ENCODE measurements at regions not wholly inside any gene's neighbourhood (a gene's known extent, or its start where the extent isn't known, plus 50 kb on each side); places are given as distances from the start of the nearest gene placed in this dataset.
"Not testable (repeated sequence)": the region's sequence is repeated elsewhere in the genome, so short reads cannot be mapped to it uniquely, and the experiment has no call there.

DNA sequence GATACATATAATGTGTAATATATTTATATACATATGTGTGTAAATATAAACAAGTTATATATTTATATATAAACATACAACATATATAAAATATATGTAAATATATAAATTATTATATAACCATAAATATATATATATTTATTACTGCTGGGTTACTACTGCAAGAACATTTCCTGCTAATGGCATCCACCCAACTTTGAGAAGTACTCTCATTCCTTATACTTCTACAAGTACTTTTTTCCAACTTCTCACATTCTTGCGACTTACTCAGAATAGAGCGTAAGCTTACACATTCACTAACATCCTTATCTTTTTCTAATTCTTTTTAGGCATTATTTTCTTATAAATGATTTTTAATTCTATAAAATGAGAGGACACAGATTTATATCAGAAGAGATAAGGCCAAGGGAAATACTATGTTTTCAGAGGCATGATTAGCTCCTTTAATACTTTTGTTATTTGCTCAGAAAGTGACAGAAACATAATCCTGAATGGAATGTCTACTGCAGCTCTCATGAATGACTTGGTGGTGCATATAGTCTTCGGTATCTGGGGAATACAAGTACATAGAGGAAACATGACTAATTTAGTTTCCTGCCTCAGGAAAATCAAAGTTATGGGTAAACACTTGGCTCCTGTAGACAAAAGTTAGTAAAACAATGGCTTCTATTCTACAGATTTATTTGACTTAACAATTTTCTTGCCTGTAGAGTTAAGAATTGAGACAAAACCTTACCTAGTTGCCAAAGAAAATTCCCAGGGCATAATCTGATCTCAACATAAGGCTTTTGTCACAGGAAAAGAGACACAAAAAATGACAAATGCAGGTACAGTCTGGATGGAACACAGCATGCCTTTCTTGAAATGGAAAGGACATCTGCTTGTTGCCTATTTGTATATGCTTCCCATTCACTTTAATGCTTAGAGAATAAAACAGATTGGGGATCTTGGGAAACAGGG is 453.9 kb downstream of the SQOR start:
- H3K9me3 ChIP-seq (replicated peaks in 1 of 3): no peaks in the 10 kb centered on the region
- intact Hi-C loops (cut with DNase I): no loop called here
- no peaks in the 10 kb centered on the region for H3K27me3 ChIP-seq
- no peaks in the 10 kb centered on the region for H3K4me1 ChIP-seq (replicated peaks in 1 of 2)
- no peak overlapping the region for H3K27ac ChIP-seq
- TF ChIP-seq, protein P1, sequence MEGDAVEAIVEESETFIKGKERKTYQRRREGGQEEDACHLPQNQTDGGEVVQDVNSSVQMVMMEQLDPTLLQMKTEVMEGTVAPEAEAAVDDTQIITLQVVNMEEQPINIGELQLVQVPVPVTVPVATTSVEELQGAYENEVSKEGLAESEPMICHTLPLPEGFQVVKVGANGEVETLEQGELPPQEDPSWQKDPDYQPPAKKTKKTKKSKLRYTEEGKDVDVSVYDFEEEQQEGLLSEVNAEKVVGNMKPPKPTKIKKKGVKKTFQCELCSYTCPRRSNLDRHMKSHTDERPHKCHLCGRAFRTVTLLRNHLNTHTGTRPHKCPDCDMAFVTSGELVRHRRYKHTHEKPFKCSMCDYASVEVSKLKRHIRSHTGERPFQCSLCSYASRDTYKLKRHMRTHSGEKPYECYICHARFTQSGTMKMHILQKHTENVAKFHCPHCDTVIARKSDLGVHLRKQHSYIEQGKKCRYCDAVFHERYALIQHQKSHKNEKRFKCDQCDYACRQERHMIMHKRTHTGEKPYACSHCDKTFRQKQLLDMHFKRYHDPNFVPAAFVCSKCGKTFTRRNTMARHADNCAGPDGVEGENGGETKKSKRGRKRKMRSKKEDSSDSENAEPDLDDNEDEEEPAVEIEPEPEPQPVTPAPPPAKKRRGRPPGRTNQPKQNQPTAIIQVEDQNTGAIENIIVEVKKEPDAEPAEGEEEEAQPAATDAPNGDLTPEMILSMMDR (IDR thresholded peaks at IDR 0.05): no peak
- no peak for TF ChIP-seq POLR2A (IDR thresholded peaks at IDR 0.05)
- no peaks in the 10 kb centered on the region for H3K36me3 ChIP-seq (replicated peaks in 1 of 2)
- DNase-seq: no peak
- 79 to 84% (median 83%) methylated on average over 3 of the region's 3 CpGs for WGBS, 4 donors
- H3K4me3 ChIP-seq: no peak overlapping the region

DNA sequence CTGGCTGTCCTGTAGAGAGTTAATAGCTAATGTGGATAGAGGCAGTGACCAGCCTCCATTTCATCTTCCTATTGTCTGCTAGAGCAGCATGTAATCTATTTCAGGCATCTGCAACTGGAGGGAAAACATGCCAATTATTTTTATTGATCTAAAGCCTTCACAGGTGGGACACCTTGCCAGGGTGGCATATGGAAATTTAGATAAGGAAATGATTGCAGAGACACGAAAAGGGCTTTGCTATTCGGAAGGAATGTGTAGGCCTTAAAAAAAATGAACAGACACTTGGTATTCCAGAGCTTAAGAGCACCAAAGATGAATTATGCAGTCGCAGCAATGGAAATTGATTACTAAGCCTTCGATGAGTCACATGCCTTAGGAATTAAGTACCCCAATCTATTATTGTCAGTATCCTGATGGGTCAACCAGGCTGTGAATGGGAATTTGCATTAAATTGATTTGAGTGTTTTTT is 454.7 kb downstream of the SQOR start:
- DNase-seq: no peak
- Histone ChIP-seq H3K36me3 (replicated peaks in 1 of 2) (no peaks in the 10 kb centered on the region), H3K27me3 (no peaks in the 10 kb centered on the region), H3K27ac (no peak overlapping the region), H3K9me3 (replicated peaks in 1 of 3) (no peaks in the 10 kb centered on the region), H3K4me1 (replicated peaks in 1 of 2) (no peaks in the 10 kb centered on the region), H3K4me3 (no peak overlapping the region)
- 62 to 70% (median 67%) methylated on average over 4 of the region's 4 CpGs for WGBS, 4 donors
- intact Hi-C loops (cut with DNase I): no loop called here
- TF ChIP-seq, protein P1 (IDR thresholded peaks at IDR 0.05): no peak
- TF ChIP-seq POLR2A (IDR thresholded peaks at IDR 0.05): no peak

DNA sequence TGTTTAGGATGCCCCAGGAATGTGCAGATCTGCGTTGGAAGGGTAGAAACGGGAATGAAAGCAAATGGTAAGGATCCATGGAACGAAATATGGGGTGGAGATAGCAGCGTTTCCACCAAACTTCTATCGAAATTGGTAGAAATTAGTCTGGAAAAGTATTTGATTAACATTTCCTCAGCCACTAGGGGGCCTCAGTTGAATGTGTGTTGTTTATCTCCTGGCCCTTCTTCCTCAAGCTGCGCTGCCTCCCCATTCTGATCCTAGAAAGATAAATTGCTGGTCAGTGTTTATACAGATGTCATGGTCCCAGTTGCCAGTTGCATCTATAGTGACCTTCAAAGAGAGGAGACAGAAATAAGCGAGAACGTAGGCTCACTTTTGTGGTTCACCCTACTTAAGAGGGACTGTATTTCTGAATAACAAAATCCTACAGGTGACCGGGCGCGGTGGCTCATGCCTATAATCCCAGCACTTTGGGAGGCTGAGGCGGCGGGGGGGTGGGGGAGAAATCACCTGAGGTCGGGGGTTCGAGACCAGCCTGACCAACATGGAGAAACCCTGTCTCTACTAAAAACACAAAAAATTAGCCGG is 457.1 kb downstream of the SQOR start:
- H3K36me3 ChIP-seq (replicated peaks in 1 of 2): no peaks in the 10 kb centered on the region
- 56 to 63% (median 60%) methylated on average over 16 of the region's 16 CpGs for WGBS, 4 donors
- no peak overlapping the region for H3K27ac ChIP-seq
- intact Hi-C loops (cut with DNase I): no loop called here
- DNase-seq: peak in 6 of 7 donors; percentile 21 to 64 (median 40)
- no peaks in the 10 kb centered on the region for H3K9me3 ChIP-seq (replicated peaks in 1 of 3)
- no peaks in the 10 kb centered on the region for H3K27me3 ChIP-seq
- TF ChIP-seq, protein P1 (IDR thresholded peaks at IDR 0.05): peak; percentile 38 to 70 (median 56)
- no peak for TF ChIP-seq POLR2A (IDR thresholded peaks at IDR 0.05)
- no peak overlapping the region for H3K4me3 ChIP-seq
- no peaks in the 10 kb centered on the region for H3K4me1 ChIP-seq (replicated peaks in 1 of 2)

DNA sequence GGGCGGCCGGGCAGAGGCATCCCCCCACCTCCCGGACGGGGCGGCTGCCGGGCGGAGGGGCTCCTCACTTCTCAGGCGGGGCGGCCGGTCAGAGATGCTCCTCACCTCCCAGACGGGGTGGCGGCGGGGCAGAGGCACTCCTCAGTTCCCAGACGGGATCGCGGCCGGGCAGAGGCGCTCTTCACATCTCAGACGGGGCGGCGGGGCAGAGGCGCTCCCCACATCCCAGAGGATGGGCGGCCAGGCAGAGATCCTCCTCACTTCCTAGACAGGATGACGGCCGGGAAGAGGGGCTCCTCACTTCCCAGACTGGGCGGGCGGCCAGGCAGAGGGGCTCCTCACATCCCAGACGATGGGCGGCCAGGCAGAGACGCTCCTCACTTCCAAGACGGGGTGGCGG is 463.2 kb downstream of the SQOR start:
- H3K4me1 ChIP-seq (replicated peaks in 1 of 2); intact Hi-C loops (cut with DNase I); H3K27me3 ChIP-seq; DNase-seq; H3K4me3 ChIP-seq; H3K9me3 ChIP-seq (replicated peaks in 1 of 3); H3K27ac ChIP-seq; H3K36me3 ChIP-seq (replicated peaks in 1 of 2): not testable (repeated sequence)
- 80 to 98% (median 91%) methylated on average over 1 to 32 of the region's 32 CpGs for WGBS, 4 donors

Data from adrenal gland (tissue), 9 donors.